ENCODE measurements at regions not wholly inside any gene's neighbourhood (a gene's known extent, or its start where the extent isn't known, plus 50 kb on each side); places are given as distances from the start of the nearest gene placed in this dataset.

GRCh38 chr15:91530956-91531582 is 322.4 kb upstream of the SLCO3A1 start:
- H3K4me1 ChIP-seq (ENCODE audit: control insufficient read depth in 4 of 4, insufficient read depth in 4 of 4, low read length in 3 of 4): peaks cover 2 to 21% (median 13%) of the 10 kb centered on the region in 4 donors
- TF ChIP-seq YY1 (IDR thresholded peaks at IDR 0.05): no peak
- TF ChIP-seq ATF3 (IDR thresholded peaks at IDR 0.05): no peak
- no peak for TF ChIP-seq JUND (IDR thresholded peaks at IDR 0.05)
- no peak for TF ChIP-seq RAD21 (IDR thresholded peaks at IDR 0.05)
- TF ChIP-seq HNF4A (conservative IDR thresholded peaks at IDR 0.05): no peak
- no peak for TF ChIP-seq HNF4G (IDR thresholded peaks at IDR 0.05)
- no peak for TF ChIP-seq CTCF (IDR thresholded peaks at IDR 0.05; ENCODE audit: low read depth, low read length, missing input control)
- TF ChIP-seq MAX (IDR thresholded peaks at IDR 0.05): no peak
- H3K9me3 ChIP-seq (ENCODE audit: control insufficient read depth in 4 of 4, low read length in 3 of 4): no peaks in the 10 kb centered on the region
- H3K9ac ChIP-seq (ENCODE audit: low read depth in 1 of 2, low read length in 2 of 2): no peak overlapping the region
- no peak for DNase-seq (ENCODE audit: low spot score)
- H3K27me3 ChIP-seq (ENCODE audit: control insufficient read depth in 4 of 4, insufficient read depth in 4 of 4, low read length in 3 of 4): no peaks in the 10 kb centered on the region
- H3K4me3 ChIP-seq (ENCODE audit: low read depth in 1 of 3, low read length in 3 of 3): no peak overlapping the region
- H3K36me3 ChIP-seq (ENCODE audit: control insufficient read depth in 4 of 4, insufficient read depth in 3 of 4, low read depth in 1 of 4, low read length in 3 of 4): no peaks in the 10 kb centered on the region
- no peak overlapping the region for H3K27ac ChIP-seq (ENCODE audit: low read depth in 1 of 2, low read length in 2 of 2)
- WGBS: 90% methylated on average over 9 of the region's 9 CpGs

GRCh38 chr15:91534235-91534634 is 319.3 kb upstream of the SLCO3A1 start:
- Histone ChIP-seq H3K4me3 (ENCODE audit: low read depth in 1 of 3, low read length in 3 of 3) (no peak overlapping the region), H3K27ac (ENCODE audit: low read depth in 1 of 2, low read length in 2 of 2) (no peak overlapping the region), H3K36me3 (ENCODE audit: control insufficient read depth in 4 of 4, insufficient read depth in 3 of 4, low read depth in 1 of 4, low read length in 3 of 4) (no peaks in the 10 kb centered on the region), H3K4me1 (ENCODE audit: control insufficient read depth in 4 of 4, insufficient read depth in 4 of 4, low read length in 3 of 4) (peaks cover 8 to 41% (median 28%) of the 10 kb centered on the region in 4 donors), H3K9ac (ENCODE audit: low read depth in 1 of 2, low read length in 2 of 2) (no peak overlapping the region), H3K9me3 (ENCODE audit: control insufficient read depth in 4 of 4, low read length in 3 of 4) (no peaks in the 10 kb centered on the region), H3K27me3 (ENCODE audit: control insufficient read depth in 4 of 4, insufficient read depth in 4 of 4, low read length in 3 of 4) (no peaks in the 10 kb centered on the region)
- no peak for DNase-seq (ENCODE audit: low spot score)
- 94% methylated on average over 2 of the region's 2 CpGs for WGBS
- TF ChIP-seq FOXA1 (IDR thresholded peaks at IDR 0.05) (no peak), ZBTB33 (IDR thresholded peaks at IDR 0.05) (no peak), REST (IDR thresholded peaks at IDR 0.05) (no peak), ATF3 (IDR thresholded peaks at IDR 0.05) (no peak), CTCF (IDR thresholded peaks at IDR 0.05; ENCODE audit: low read depth, low read length, missing input control) (no peak), NR2F2 (IDR thresholded peaks at IDR 0.05) (no peak), HNF4A (conservative IDR thresholded peaks at IDR 0.05) (no peak), RAD21 (IDR thresholded peaks at IDR 0.05) (no peak), TAF1 (conservative IDR thresholded peaks at IDR 0.05) (no peak), YY1 (IDR thresholded peaks at IDR 0.05) (no peak), HNF4G (IDR thresholded peaks at IDR 0.05) (no peak)
